ENCODE measurements at regions not wholly inside any gene's neighbourhood (a gene's known extent, or its start where the extent isn't known, plus 50 kb on each side); places are given as distances from the start of the nearest gene placed in this dataset.
"Not testable (repeated sequence)": the region's sequence is repeated elsewhere in the genome, so short reads cannot be mapped to it uniquely, and the experiment has no call there.

GRCh38 chr16:18263046-18263445, 73.5 kb downstream of the NPIPA8 start:
- DNase-seq (ENCODE audit: low spot score) = not testable (repeated sequence)

GRCh38 chr16:18261848-18262247, 74.7 kb downstream of the NPIPA8 start:
- DNase-seq (ENCODE audit: low spot score) = not testable (repeated sequence)

- not testable (repeated sequence) for DNase-seq (ENCODE audit: low spot score)
Observed at GRCh38 chr16:18259496-18260176, 76.9 kb downstream of the NPIPA8 start.

- not testable (repeated sequence) for DNase-seq (ENCODE audit: low spot score)
Observed at GRCh38 chr16:18252943-18253342, 83.6 kb downstream of the NPIPA8 start.

GRCh38 chr16:18230505-18230904, 106.0 kb downstream of the NPIPA8 start:
- not testable (repeated sequence) for DNase-seq (ENCODE audit: low spot score)

- not testable (repeated sequence) for DNase-seq (ENCODE audit: low spot score)
Observed at GRCh38 chr16:18222054-18223009, 114.2 kb downstream of the NPIPA8 start.

- DNase-seq (ENCODE audit: low spot score) = not testable (repeated sequence)
Observed at GRCh38 chr16:18217741-18218140, 118.8 kb downstream of the NPIPA8 start.

- not testable (repeated sequence) for DNase-seq (ENCODE audit: low spot score)
Observed at GRCh38 chr16:18216814-18217213, 119.7 kb downstream of the NPIPA8 start.

- not testable (repeated sequence) for DNase-seq (ENCODE audit: low spot score)
Observed at GRCh38 chr16:18213810-18214209, 122.7 kb downstream of the NPIPA8 start.

- not testable (repeated sequence) for DNase-seq (ENCODE audit: low spot score)
Observed at GRCh38 chr16:18211505-18211904, 125.0 kb downstream of the NPIPA8 start.

GRCh38 chr16:18204786-18205185, 131.8 kb downstream of the NPIPA8 start:
- not testable (repeated sequence) for DNase-seq (ENCODE audit: low spot score)

GRCh38 chr16:18204309-18204708, 132.2 kb downstream of the NPIPA8 start:
- DNase-seq (ENCODE audit: low spot score) = not testable (repeated sequence)

GRCh38 chr16:18201511-18201910, 135.0 kb downstream of the NPIPA8 start:
- DNase-seq (ENCODE audit: low spot score) = not testable (repeated sequence)

- not testable (repeated sequence) for DNase-seq (ENCODE audit: low spot score)
Observed at GRCh38 chr16:18192389-18192788, 144.1 kb downstream of the NPIPA8 start.

GRCh38 chr16:18190179-18190578, 146.4 kb downstream of the NPIPA8 start:
- DNase-seq (ENCODE audit: low spot score) = not testable (repeated sequence)

GRCh38 chr16:18184755-18185154, 151.8 kb downstream of the NPIPA8 start:
- DNase-seq (ENCODE audit: low spot score) = not testable (repeated sequence)

- not testable (repeated sequence) for DNase-seq (ENCODE audit: low spot score)
Observed at GRCh38 chr16:18181028-18181427, 155.5 kb downstream of the NPIPA8 start.

- not testable (repeated sequence) for DNase-seq (ENCODE audit: low spot score)
Observed at GRCh38 chr16:18173945-18174497, 162.5 kb downstream of the NPIPA8 start.

- not testable (repeated sequence) for DNase-seq (ENCODE audit: low spot score)
Observed at GRCh38 chr16:18162293-18162692, 174.2 kb downstream of the NPIPA8 start.

- DNase-seq (ENCODE audit: low spot score) = not testable (repeated sequence)
Observed at GRCh38 chr16:18161224-18161623, 175.3 kb downstream of the NPIPA8 start.

- DNase-seq (ENCODE audit: low spot score) = not testable (repeated sequence)
Observed at GRCh38 chr16:18159185-18159584, 177.4 kb downstream of the NPIPA8 start.

GRCh38 chr16:18157854-18158253, 178.7 kb downstream of the NPIPA8 start:
- not testable (repeated sequence) for DNase-seq (ENCODE audit: low spot score)
